Heart right ventricle (tissue), 16 donors: ENCODE measurements at regions not wholly inside any gene's neighbourhood (a gene's known extent, or its start where the extent isn't known, plus 50 kb on each side); places are given as distances from the start of the nearest gene placed in this dataset.

Source experiments
- ATAC-seq, 8 donors: fragments of 200-7000 bp; cut with Tn5 transposase; one replicate each; pipeline ENCODE4 v1.9.1; 2020; ENCODE audit warnings: mild to moderate bottlenecking in 8 of 8, moderate library complexity in 8 of 8, moderate number of reproducible peaks in 1 of 8
- DNase-seq, 2 donors: peaks; one replicate each; pipeline ENCODE4 v3.0.0-alpha.2; 2020
- H3K27ac ChIP-seq, 10 donors: fragments of 200-600 bp; sonication (generic) in 2 of 10; one replicate each; pipeline versions ENCODE4 v1.5.0 to v1.8.0; 2020 to 2022; ENCODE audit warnings: mild to moderate bottlenecking in 3 of 10
- H3K27me3 ChIP-seq, 7 donors: fragments of 200-600 bp; one replicate each; pipeline ENCODE4 v1.8.0; 2021 to 2022; ENCODE audit warnings: mild to moderate bottlenecking in 2 of 7
- H3K36me3 ChIP-seq, 9 donors: fragments of 200-600 bp; sonication (generic) in 1 of 9; one replicate each; pipeline versions ENCODE4 v1.5.0 to v1.8.0; 2020 to 2022; ENCODE audit warnings: mild to moderate bottlenecking in 2 of 9
- H3K4me1 ChIP-seq, 9 donors: fragments of 200-600 bp; sonication (generic) in 1 of 9; one replicate each; pipeline versions ENCODE4 v1.5.0 to v1.8.0; 2020 to 2022; ENCODE audit warnings: mild to moderate bottlenecking in 4 of 9
- H3K4me3 ChIP-seq, 10 donors: fragments of 200-600 bp; sonication (generic) in 2 of 10; one replicate each; pipeline versions ENCODE4 v1.5.0 to v1.8.0; 2020 to 2022; ENCODE audit warnings: mild to moderate bottlenecking in 7 of 10, moderate library complexity in 2 of 10
- H3K9me3 ChIP-seq, 11 donors: fragments of 200-600 bp in 10 of 11; sonication (generic) in 2 of 11; one replicate each; pipeline versions ENCODE4 v1.5.0 to v1.8.0; 2013 to 2022; ENCODE audit warnings: mild to moderate bottlenecking in 2 of 11, control low read depth in 1 of 11, moderate library complexity in 1 of 11
- WGBS, 2 donors: extraction: QIAGEN DNeasy Blood & Tissue Kit; methylation state at CpG; one replicate each; pipeline ENCODE4 v1.1.7; 2013; ENCODE audit warnings: inconsistent platforms in 1 of 2; 5-methylcytosine and 5-hydroxymethylcytosine counted together
- intact Hi-C, 10 donors: fragments of 100-400 bp; cut with DNase I; formaldehyde crosslinking; loops; one replicate each; pipeline versions ENCODE4 v1.11.1 to v1.14.2; 2022
- TF ChIP-seq, protein P1 (sequence below), 9 donors: fragments of 200-600 bp; sonication (generic) in 2 of 9; IDR thresholded peaks; one replicate each; pipeline versions ENCODE4 v1.5.0 to v1.8.0; 2021 to 2022; ENCODE audit warnings: antibody characterized with exemption in 9 of 9, mild to moderate bottlenecking in 5 of 9, moderate library complexity in 1 of 9
- donor health status: Arrhythmogenic right ventricular cardiomyopathy.
- donor health status: ischemic (EF 13 %, LVEDD 7.1; RV severe dilation, severe dysfunction).
- donor health status: healthy with polysubstance abuse.
- donor health status: DM: no; HTN: yes; CAD: no.
- donor health status: DM: no; HTN: no; CAD: no.
- donor health status: ischemic (EF 25% LVEDD 6.9; RV normal size, moderate dysfunction).
- donor health status: ischemic (EF 25% LVEDD 5.7; RV mildly dilated, moderate dysfunction).
- donor health status: healthy.
- donor health status: DM: yes; HTN: yes; CAD: no.
- donor health status: Ischemic cardiomyopathy.
- donor health status: ischemic (EF 35%, LVEDD 5.7; RV mildly dilated, moderate dysfunction).
- donor health status: nonischemic (EF 11% LVEDD 7.7; RV severe dilation, severe dysfunction).
- donor health status: DM: yes; HTN: yes; CAD: no.
- donor health status: PGD.
- donor health status: ischemic (EF 29% LVEDD 5.4; RV normal size, mild dysfunction).
- donor health status: nonischemic (EF 23%, LVEDD 6.1; RV moderate dilation, normal function).

DNA sequence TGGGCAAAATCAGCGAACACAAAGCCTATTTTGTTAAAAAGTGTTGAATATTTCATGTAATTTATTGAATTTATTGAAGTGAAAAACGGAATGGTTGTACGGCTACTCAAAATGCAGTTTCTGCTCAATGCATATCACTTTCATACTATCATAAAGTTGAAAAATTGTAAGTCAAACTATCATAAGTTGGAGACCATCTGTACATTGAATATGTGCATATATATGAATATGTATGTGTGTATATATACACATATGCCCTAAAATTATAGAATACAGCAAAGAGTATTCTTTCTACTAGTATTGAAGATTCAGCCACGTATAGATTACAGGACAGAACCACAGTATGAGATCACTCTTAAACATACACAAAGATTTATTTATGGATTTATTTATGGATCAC lies 499.0 kb upstream of the SULF2 start:
- Histone ChIP-seq H3K4me3 (no peak overlapping the region), H3K27me3 (peaks cover 0 to 8% (median 0%) of the 10 kb centered on the region in 7 donors), H3K27ac (no peak overlapping the region), H3K4me1 (peaks cover 0 to 49% (median 25%) of the 10 kb centered on the region in 9 donors), H3K36me3 (no peaks in the 10 kb centered on the region), H3K9me3 (no peaks in the 10 kb centered on the region)
- intact Hi-C loops = loop anchor here in 2 of 10 donors (10.0 kb wide), 2 partner anchors 310 to 500 kb away; partner anchors contain the start of gene SULF2 (in 1 of the 2)
- no peak for DNase-seq
- 91 to 97% methylated on average over 4 of the region's 4 CpGs for WGBS, 2 donors
- TF ChIP-seq, protein P1, sequence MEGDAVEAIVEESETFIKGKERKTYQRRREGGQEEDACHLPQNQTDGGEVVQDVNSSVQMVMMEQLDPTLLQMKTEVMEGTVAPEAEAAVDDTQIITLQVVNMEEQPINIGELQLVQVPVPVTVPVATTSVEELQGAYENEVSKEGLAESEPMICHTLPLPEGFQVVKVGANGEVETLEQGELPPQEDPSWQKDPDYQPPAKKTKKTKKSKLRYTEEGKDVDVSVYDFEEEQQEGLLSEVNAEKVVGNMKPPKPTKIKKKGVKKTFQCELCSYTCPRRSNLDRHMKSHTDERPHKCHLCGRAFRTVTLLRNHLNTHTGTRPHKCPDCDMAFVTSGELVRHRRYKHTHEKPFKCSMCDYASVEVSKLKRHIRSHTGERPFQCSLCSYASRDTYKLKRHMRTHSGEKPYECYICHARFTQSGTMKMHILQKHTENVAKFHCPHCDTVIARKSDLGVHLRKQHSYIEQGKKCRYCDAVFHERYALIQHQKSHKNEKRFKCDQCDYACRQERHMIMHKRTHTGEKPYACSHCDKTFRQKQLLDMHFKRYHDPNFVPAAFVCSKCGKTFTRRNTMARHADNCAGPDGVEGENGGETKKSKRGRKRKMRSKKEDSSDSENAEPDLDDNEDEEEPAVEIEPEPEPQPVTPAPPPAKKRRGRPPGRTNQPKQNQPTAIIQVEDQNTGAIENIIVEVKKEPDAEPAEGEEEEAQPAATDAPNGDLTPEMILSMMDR (IDR thresholded peaks at IDR 0.05) = no peak
- ATAC-seq = no peak

DNA sequence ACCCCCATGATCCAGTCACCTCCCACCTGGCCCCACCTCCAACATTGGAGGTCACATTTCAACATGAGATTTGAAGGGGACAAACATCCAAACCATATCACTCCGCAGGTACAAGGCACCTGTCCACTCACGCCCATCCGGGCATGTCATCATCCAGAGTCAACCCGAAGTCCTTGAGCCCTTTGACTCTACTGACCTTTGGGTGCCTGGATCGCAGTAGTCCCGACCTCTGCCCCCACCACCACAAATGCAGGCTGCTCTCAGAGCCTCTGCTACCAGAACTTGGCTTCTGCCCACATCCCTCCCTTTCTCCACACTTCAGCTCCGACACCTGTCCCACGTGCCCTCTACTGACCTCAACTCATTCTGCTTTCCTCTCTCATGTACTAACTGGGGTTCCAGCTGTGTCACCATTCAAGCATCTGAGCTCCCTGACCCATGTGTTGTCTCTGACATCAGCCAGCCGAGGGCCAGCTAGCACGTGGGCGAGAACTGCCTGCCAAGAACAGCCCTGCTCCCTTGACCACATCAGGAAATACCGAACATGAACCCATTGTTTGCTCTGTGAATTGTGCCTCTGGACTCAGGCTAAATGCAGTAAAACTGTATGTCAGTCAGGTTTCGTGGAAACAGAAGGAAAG lies 498.3 kb upstream of the SULF2 start:
- peak; percentile 22 to 23 for DNase-seq

DNA sequence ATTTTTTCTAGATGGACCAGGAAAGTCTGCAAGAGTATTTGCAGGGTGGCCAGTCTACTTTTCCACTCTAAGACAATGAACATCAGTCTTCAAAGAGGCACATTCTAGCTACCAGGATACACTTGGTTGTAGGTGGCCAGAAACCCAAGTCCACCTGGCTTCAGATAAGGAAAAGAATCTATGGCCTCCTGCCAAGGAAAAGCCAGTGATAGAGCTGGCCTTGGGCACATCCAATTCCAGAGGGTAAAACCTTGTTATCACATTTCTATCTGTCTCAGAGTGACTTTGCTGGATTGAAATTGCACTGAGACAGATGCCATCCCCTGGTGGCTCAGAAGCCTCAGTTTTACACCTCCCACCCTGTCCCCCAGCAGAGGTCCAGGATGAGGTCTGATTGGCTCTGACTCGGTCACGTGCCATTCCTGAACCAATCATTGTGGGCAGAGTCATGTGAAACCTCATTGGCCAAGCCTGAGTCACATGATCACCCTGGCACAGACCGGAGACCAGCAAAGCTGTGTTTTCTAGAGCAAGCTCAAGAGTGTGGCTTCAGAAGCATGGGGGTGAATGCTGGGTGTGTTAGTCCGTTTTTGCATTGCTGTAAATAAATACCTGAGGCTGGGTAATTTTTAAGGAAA lies 497.4 kb upstream of the SULF2 start:
- TF ChIP-seq, protein P1 (IDR thresholded peaks at IDR 0.05) = no peak
- Histone ChIP-seq H3K36me3 (no peaks in the 10 kb centered on the region), H3K9me3 (no peaks in the 10 kb centered on the region), H3K4me1 (peaks cover 0 to 64% (median 27%) of the 10 kb centered on the region in 9 donors), H3K27ac (no peak overlapping the region), H3K27me3 (peaks cover 0 to 10% (median 0%) of the 10 kb centered on the region in 7 donors), H3K4me3 (no peak overlapping the region)
- intact Hi-C loops = loop anchor here in 2 of 10 donors (10.0 kb wide), 2 partner anchors 308 to 498 kb away; partner anchors contain the start of gene SULF2 (in 1 of the 2)
- WGBS, 2 donors = 92 to 97% methylated on average over 4 of the region's 4 CpGs
- DNase-seq (no peak), ATAC-seq (no peak)

More for the DNA sequence above, 498.3 kb upstream of the SULF2 start:
- peak in 7 of 8 donors; percentile 50 to 87 (median 76) for ATAC-seq
- Histone ChIP-seq H3K4me3 (no peak overlapping the region), H3K4me1 (peaks cover 0 to 56% (median 27%) of the 10 kb centered on the region in 9 donors), H3K9me3 (no peaks in the 10 kb centered on the region), H3K27ac (no peak overlapping the region), H3K27me3 (peaks cover 0 to 10% (median 0%) of the 10 kb centered on the region in 7 donors), H3K36me3 (no peaks in the 10 kb centered on the region)
- TF ChIP-seq, protein P1 (IDR thresholded peaks at IDR 0.05) = no peak
- intact Hi-C loops = loop anchor here in 2 of 10 donors (10.0 kb wide), 2 partner anchors 309 to 499 kb away; partner anchors contain the start of gene SULF2 (in 1 of the 2)
- 68 to 70% methylated on average over 13 of the region's 13 CpGs for WGBS, 2 donors

DNA sequence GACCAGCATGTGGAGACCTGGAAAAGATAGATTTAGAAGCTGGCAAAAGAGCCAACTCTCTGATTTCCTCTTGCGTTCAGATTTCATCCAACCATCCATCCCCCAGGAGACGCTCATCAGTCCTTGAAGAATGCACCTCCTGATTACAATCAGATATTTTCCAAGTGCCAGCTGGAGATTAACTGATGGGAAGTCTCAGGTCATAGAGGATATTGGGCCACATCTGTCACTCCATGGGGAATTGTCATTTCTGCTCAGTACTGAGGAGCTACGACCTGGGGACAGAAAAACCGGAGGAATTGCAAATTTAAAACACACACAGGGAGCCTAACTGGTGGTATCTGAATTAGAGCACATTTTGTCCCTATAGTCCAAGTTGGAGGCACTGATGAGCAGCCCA lies 496.2 kb upstream of the SULF2 start:
- ATAC-seq (no peak), DNase-seq (no peak)
- Histone ChIP-seq H3K27ac (no peak overlapping the region), H3K27me3 (peaks cover 0 to 10% (median 0%) of the 10 kb centered on the region in 7 donors), H3K4me1 (peaks cover 0 to 64% (median 17%) of the 10 kb centered on the region in 9 donors), H3K36me3 (no peaks in the 10 kb centered on the region), H3K9me3 (no peaks in the 10 kb centered on the region), H3K4me3 (no peak overlapping the region)
- intact Hi-C loops = loop anchor here in 2 of 10 donors (10.0 kb wide), 2 partner anchors 307 to 497 kb away; partner anchors contain the start of gene SULF2 (in 1 of the 2)
- 80% methylated on average over 4 of the region's 4 CpGs for WGBS, 2 donors
- TF ChIP-seq, protein P1 (IDR thresholded peaks at IDR 0.05) = no peak
